ENCODE measurements at regions not wholly inside any gene's neighbourhood (a gene's known extent, or its start where the extent isn't known, plus 50 kb on each side); places are given as distances from the start of the nearest gene placed in this dataset.

- no peaks in the 10 kb centered on the region for H3K4me1 ChIP-seq (ENCODE audit: insufficient read depth, low read length)
- FAIRE-seq (no peak), ATAC-seq (no peak), DNase-seq (ENCODE audit: low spot score) (no peak)
- H2AFZ ChIP-seq (ENCODE audit: low read length), result no peak overlapping the region
- BruUV-seq (replicated peaks), result no TSS peak
- WGBS (ENCODE audit: low lambda C conversion rate), result 3% methylated on average over 3 of the region's 3 CpGs
- no peaks in the 10 kb centered on the region for H3K36me3 ChIP-seq (replicated peaks in 1 of 2; ENCODE audit: control insufficient read depth in 1 of 2, insufficient read depth in 2 of 2, low read length in 2 of 2)
- no peak overlapping the region for H3K9ac ChIP-seq (ENCODE audit: insufficient read depth, low read depth, low read length)
- H3K4me2 ChIP-seq (ENCODE audit: low read depth, low read length), result no peak overlapping the region
- no peak overlapping the region for H3K27ac ChIP-seq (ENCODE audit: extremely low read length, insufficient read depth, low read length)
- intact Hi-C loops (cut with micrococcal nuclease; ENCODE audit: unreplicated experiment) (no loop called here), in situ Hi-C loops (cut with HindIII; ENCODE audit: extremely low pct_ligation_motif_present, low pct_unique_long_range_greater_than_20kb) (no loop called here)
- H4K20me1 ChIP-seq (ENCODE audit: insufficient read depth, low read length), result no peaks in the 10 kb centered on the region
- H3K9me3 ChIP-seq (ENCODE audit: low read length), result no peaks in the 10 kb centered on the region
- ChIA-PET CTCF (ENCODE audit: low intra/inter-chr PET ratio, low total read pairs) (no interaction called here), POLR2A (no interaction called here)
- H3K79me2 ChIP-seq (ENCODE audit: insufficient read depth, low read length), result no peaks in the 10 kb centered on the region
- H3K27me3 ChIP-seq (ENCODE audit: control insufficient read depth in 1 of 2, insufficient read depth in 2 of 2, low read length in 2 of 2), result no peaks in the 10 kb centered on the region
- TF ChIP-seq ZNF101 (CRISPR knock-in tag; IDR thresholded peaks at IDR 0.05; ENCODE audit: borderline replicate concordance, low read depth), result no peak
- TF ChIP-seq DR1 (CRISPR knock-in tag; IDR thresholded peaks at IDR 0.05), result no peak
- TF ChIP-seq, protein P1, sequence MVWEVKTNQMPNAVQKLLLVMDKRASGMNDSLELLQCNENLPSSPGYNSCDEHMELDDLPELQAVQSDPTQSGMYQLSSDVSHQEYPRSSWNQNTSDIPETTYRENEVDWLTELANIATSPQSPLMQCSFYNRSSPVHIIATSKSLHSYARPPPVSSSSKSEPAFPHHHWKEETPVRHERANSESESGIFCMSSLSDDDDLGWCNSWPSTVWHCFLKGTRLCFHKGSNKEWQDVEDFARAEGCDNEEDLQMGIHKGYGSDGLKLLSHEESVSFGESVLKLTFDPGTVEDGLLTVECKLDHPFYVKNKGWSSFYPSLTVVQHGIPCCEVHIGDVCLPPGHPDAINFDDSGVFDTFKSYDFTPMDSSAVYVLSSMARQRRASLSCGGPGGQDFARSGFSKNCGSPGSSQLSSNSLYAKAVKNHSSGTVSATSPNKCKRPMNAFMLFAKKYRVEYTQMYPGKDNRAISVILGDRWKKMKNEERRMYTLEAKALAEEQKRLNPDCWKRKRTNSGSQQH (CRISPR knock-in tag; IDR thresholded peaks at IDR 0.05; ENCODE audit: low read depth), result no peak
- TF ChIP-seq ZNF644 (CRISPR knock-in tag; IDR thresholded peaks at IDR 0.05; ENCODE audit: low read depth), result no peak
- TF ChIP-seq ZNF430 (CRISPR knock-in tag; IDR thresholded peaks at IDR 0.05), result no peak
- TF ChIP-seq ATF7 (IDR thresholded peaks at IDR 0.05), result peak; percentile 43
- TF ChIP-seq ATF7 (CRISPR knock-in tag; IDR thresholded peaks at IDR 0.05), result no peak
- TF ChIP-seq NFYC (CRISPR knock-in tag; IDR thresholded peaks at IDR 0.05), result no peak
- H3K4me3 ChIP-seq (replicated peaks in 1 of 3; ENCODE audit: insufficient read depth in 1 of 3, low read depth in 2 of 3, low read length in 3 of 3), result no peak overlapping the region
Measured at GRCh38 chr13:70788074-70788473, 679.8 kb upstream of the KLHL1 start.

GRCh38 chr13:70784207-70784989 is 676.1 kb upstream of the KLHL1 start:
- WGBS (ENCODE audit: low lambda C conversion rate), result 29% methylated on average over 3 of the region's 3 CpGs
- no peak overlapping the region for H3K4me2 ChIP-seq (ENCODE audit: low read depth, low read length)
- FAIRE-seq (no peak), ATAC-seq (no peak), DNase-seq (ENCODE audit: low spot score) (no peak)
- H3K4me1 ChIP-seq (ENCODE audit: insufficient read depth, low read length), result no peaks in the 10 kb centered on the region
- no peaks in the 10 kb centered on the region for H3K79me2 ChIP-seq (ENCODE audit: insufficient read depth, low read length)
- no peaks in the 10 kb centered on the region for H3K9me3 ChIP-seq (ENCODE audit: low read length)
- no peak overlapping the region for H3K4me3 ChIP-seq (replicated peaks in 1 of 3; ENCODE audit: insufficient read depth in 1 of 3, low read depth in 2 of 3, low read length in 3 of 3)
- H2AFZ ChIP-seq (ENCODE audit: low read length), result no peak overlapping the region
- in situ Hi-C loops (cut with HindIII; ENCODE audit: extremely low pct_ligation_motif_present, low pct_unique_long_range_greater_than_20kb), result no loop called here
- CTCF ChIA-PET (ENCODE audit: low intra/inter-chr PET ratio, low total read pairs), result no interaction called here
- TF ChIP-seq AKAP8 (CRISPR knock-in tag; IDR thresholded peaks at IDR 0.05), result no peak
- no peak for TF ChIP-seq ZNF446 (CRISPR knock-in tag; IDR thresholded peaks at IDR 0.05)
- TF ChIP-seq ZNF496 (CRISPR knock-in tag; IDR thresholded peaks at IDR 0.05; ENCODE audit: insufficient replicate concordance), result no peak
- no peak for TF ChIP-seq HOXA5 (CRISPR knock-in tag; IDR thresholded peaks at IDR 0.05)
- H3K36me3 ChIP-seq (replicated peaks in 1 of 2; ENCODE audit: control insufficient read depth in 1 of 2, insufficient read depth in 2 of 2, low read length in 2 of 2), result no peaks in the 10 kb centered on the region
- no peaks in the 10 kb centered on the region for H3K27me3 ChIP-seq (ENCODE audit: control insufficient read depth in 1 of 2, insufficient read depth in 2 of 2, low read length in 2 of 2)
- POLR2A ChIA-PET, result no interaction called here
- no peak overlapping the region for H3K27ac ChIP-seq (ENCODE audit: extremely low read length, insufficient read depth, low read length)
- BruUV-seq (replicated peaks), result no TSS peak
- H3K9ac ChIP-seq (ENCODE audit: insufficient read depth, low read depth, low read length), result no peak overlapping the region
- intact Hi-C loops (cut with micrococcal nuclease; ENCODE audit: unreplicated experiment), result no loop called here
- H4K20me1 ChIP-seq (ENCODE audit: insufficient read depth, low read length), result no peaks in the 10 kb centered on the region
